NCI-H1694 (cell line): ENCODE measurements at regions not wholly inside any gene's neighbourhood (a gene's known extent, or its start where the extent isn't known, plus 50 kb on each side); places are given as distances from the start of the nearest gene placed in this dataset.

ENCODE experiments used
- DNase-seq: peaks from one replicate; lab custom pipeline; 2025; lab: John Stamatoyannopoulos, UW

GRCh38 chr9:90408659-90409058 lies 234.0 kb downstream of the DIRAS2 start:
- DNase-seq, result no peak

GRCh38 chr9:90419221-90419851 lies 223.3 kb downstream of the DIRAS2 start:
- no peak for DNase-seq

- DNase-seq, result no peak
These were observed 222.4 kb downstream of the DIRAS2 start for GRCh38 chr9:90420211-90420610.

GRCh38 chr9:90420768-90421513 lies 221.7 kb downstream of the DIRAS2 start:
- DNase-seq, result peak; percentile 26

- no peak for DNase-seq
These were observed 220.8 kb downstream of the DIRAS2 start for GRCh38 chr9:90421786-90422185.

GRCh38 chr9:90423661-90424193 lies 218.9 kb downstream of the DIRAS2 start:
- DNase-seq, result no peak

- DNase-seq, result no peak
These were observed 214.1 kb downstream of the DIRAS2 start for GRCh38 chr9:90428517-90428916.

- DNase-seq, result no peak
These were observed 209.7 kb downstream of the DIRAS2 start for GRCh38 chr9:90432951-90433350.

- DNase-seq, result no peak
These were observed 209.2 kb downstream of the DIRAS2 start for GRCh38 chr9:90433398-90433941.

GRCh38 chr9:90441814-90442213 lies 200.8 kb downstream of the DIRAS2 start:
- DNase-seq, result peak; percentile 8

GRCh38 chr9:90442723-90443122 lies 199.9 kb downstream of the DIRAS2 start:
- no peak for DNase-seq

GRCh38 chr9:90444609-90445204 lies 197.9 kb downstream of the DIRAS2 start:
- no peak for DNase-seq

GRCh38 chr9:90445391-90445790 lies 197.2 kb downstream of the DIRAS2 start:
- no peak for DNase-seq

GRCh38 chr9:90446200-90446948 lies 196.2 kb downstream of the DIRAS2 start:
- peak; percentile 25 for DNase-seq

- DNase-seq, result no peak
These were observed 194.9 kb downstream of the DIRAS2 start for GRCh38 chr9:90447773-90448172.

- no peak for DNase-seq
These were observed 193.3 kb downstream of the DIRAS2 start for GRCh38 chr9:90449213-90449925.

GRCh38 chr9:90451804-90452203 lies 190.8 kb downstream of the DIRAS2 start:
- no peak for DNase-seq

- no peak for DNase-seq
These were observed 187.3 kb downstream of the DIRAS2 start for GRCh38 chr9:90455316-90455715.

GRCh38 chr9:90457386-90458190 lies 185.0 kb downstream of the DIRAS2 start:
- no peak for DNase-seq

- no peak for DNase-seq
These were observed 184.1 kb downstream of the DIRAS2 start for GRCh38 chr9:90458485-90458884.

GRCh38 chr9:90459321-90459720 lies 183.3 kb downstream of the DIRAS2 start:
- DNase-seq, result no peak
